OCI-M2 (cell line): ENCODE measurements at regions not wholly inside any gene's neighbourhood (a gene's known extent, or its start where the extent isn't known, plus 50 kb on each side); places are given as distances from the start of the nearest gene placed in this dataset.
"Not testable (repeated sequence)": the region's sequence is repeated elsewhere in the genome, so short reads cannot be mapped to it uniquely, and the experiment has no call there.

Experiments used
- DNase-seq: peaks from one replicate; lab custom pipeline; 2025; ENCODE audit not compliant: unreplicated experiment; lab: John Stamatoyannopoulos, UW

- no peak for DNase-seq
Measured at GRCh38 chr5:77910602-77911188, 134.6 kb upstream of the TBCA start.

- DNase-seq: no peak
Measured at GRCh38 chr5:77909237-77909636, 133.1 kb upstream of the TBCA start.

GRCh38 chr5:77908787-77909186 is 132.6 kb upstream of the TBCA start:
- DNase-seq: no peak

- no peak for DNase-seq
Measured at GRCh38 chr5:77907786-77908185, 131.6 kb upstream of the TBCA start.

- no peak for DNase-seq
Measured at GRCh38 chr5:77906806-77907205, 130.7 kb upstream of the TBCA start.

- DNase-seq: no peak
Measured at GRCh38 chr5:77904362-77904761, 128.2 kb upstream of the TBCA start.

GRCh38 chr5:77900691-77901090 is 124.6 kb upstream of the TBCA start:
- no peak for DNase-seq

- DNase-seq: no peak
Measured at GRCh38 chr5:77898385-77898784, 122.2 kb upstream of the TBCA start.

GRCh38 chr5:77896338-77896737 is 120.2 kb upstream of the TBCA start:
- DNase-seq: no peak

GRCh38 chr5:77894103-77894502 is 118.0 kb upstream of the TBCA start:
- DNase-seq: not testable (repeated sequence)

GRCh38 chr5:77893225-77893860 is 117.2 kb upstream of the TBCA start:
- DNase-seq: no peak

GRCh38 chr5:77892061-77893010 is 116.2 kb upstream of the TBCA start:
- DNase-seq: no peak

- no peak for DNase-seq
Measured at GRCh38 chr5:77885519-77885918, 109.4 kb upstream of the TBCA start.

GRCh38 chr5:77882670-77883257 is 106.6 kb upstream of the TBCA start:
- DNase-seq: peak; percentile 17

- no peak for DNase-seq
Measured at GRCh38 chr5:77881528-77881927, 105.4 kb upstream of the TBCA start.

GRCh38 chr5:77877516-77878355 is 101.6 kb upstream of the TBCA start:
- no peak for DNase-seq

- no peak for DNase-seq
Measured at GRCh38 chr5:77876862-77877502, 100.8 kb upstream of the TBCA start.

GRCh38 chr5:77876316-77876715 is 100.2 kb upstream of the TBCA start:
- no peak for DNase-seq

- no peak for DNase-seq
Measured at GRCh38 chr5:77874691-77875090, 98.6 kb upstream of the TBCA start.

GRCh38 chr5:77873239-77873638 is 97.1 kb upstream of the TBCA start:
- DNase-seq: no peak
